ENCODE measurements at regions not wholly inside any gene's neighbourhood (a gene's known extent, or its start where the extent isn't known, plus 50 kb on each side); places are given as distances from the start of the nearest gene placed in this dataset.

GRCh38 chr4:181701214-181701613 lies 542.0 kb upstream of the TENM3 start:
- no peak for ATAC-seq
- Histone ChIP-seq H3K9me3 (ENCODE audit: low read length) (no peaks in the 10 kb centered on the region), H3K4me2 (ENCODE audit: low read depth, low read length) (no peak overlapping the region), H3K79me2 (ENCODE audit: insufficient read depth, low read length) (no peaks in the 10 kb centered on the region), H3K27ac (ENCODE audit: extremely low read length, insufficient read depth, low read length) (no peak overlapping the region), H2AFZ (ENCODE audit: low read length) (no peak overlapping the region), H3K36me3 (replicated peaks in 1 of 2; ENCODE audit: control insufficient read depth in 1 of 2, insufficient read depth in 2 of 2, low read length in 2 of 2) (no peaks in the 10 kb centered on the region), H3K4me1 (ENCODE audit: insufficient read depth, low read length) (no peaks in the 10 kb centered on the region), H3K9ac (ENCODE audit: insufficient read depth, low read depth, low read length) (no peak overlapping the region), H4K20me1 (ENCODE audit: insufficient read depth, low read length) (no peaks in the 10 kb centered on the region), H3K4me3 (replicated peaks in 1 of 3; ENCODE audit: insufficient read depth in 1 of 3, low read depth in 2 of 3, low read length in 3 of 3) (no peak overlapping the region), H3K27me3 (ENCODE audit: control insufficient read depth in 1 of 2, insufficient read depth in 2 of 2, low read length in 2 of 2) (peaks cover 0 to 3% of the 10 kb centered on the region in 2 experiments; a peak in 1 of 5 replicates)
- WGBS (ENCODE audit: low lambda C conversion rate) = 14% methylated on average over 5 of the region's 5 CpGs
- ChIA-PET CTCF (ENCODE audit: low intra/inter-chr PET ratio, low total read pairs) (no interaction called here), POLR2A (no interaction called here)
- in situ Hi-C loops (cut with HindIII; ENCODE audit: extremely low pct_ligation_motif_present, low pct_unique_long_range_greater_than_20kb) = no loop called here
- intact Hi-C loops (cut with micrococcal nuclease; ENCODE audit: unreplicated experiment) = no loop called here
- DNase-seq (ENCODE audit: low spot score) = no peak
- no peak for TF ChIP-seq THRA (CRISPR knock-in tag; IDR thresholded peaks at IDR 0.05; ENCODE audit: borderline replicate concordance)
- no peak for TF ChIP-seq ZNF274 (CRISPR knock-in tag; IDR thresholded peaks at IDR 0.05)
- no peak for TF ChIP-seq ZNF770 (CRISPR knock-in tag; IDR thresholded peaks at IDR 0.05)
- TF ChIP-seq CEBPB (IDR thresholded peaks at IDR 0.05; ENCODE audit: borderline replicate concordance, low read depth, low read length) = no peak
- no peak for TF ChIP-seq GATAD2A (CRISPR knock-in tag; IDR thresholded peaks at IDR 0.05)
- no peak for TF ChIP-seq ARID4A (CRISPR knock-in tag; IDR thresholded peaks at IDR 0.05; ENCODE audit: borderline replicate concordance)
- TF ChIP-seq HMGA1 (CRISPR knock-in tag; conservative IDR thresholded peaks at IDR 0.05) = no peak
- BruUV-seq (replicated peaks) = no TSS peak
- FAIRE-seq = no peak

All from HepG2 (cell line).